ENCODE measurements at regions not wholly inside any gene's neighbourhood (a gene's known extent, or its start where the extent isn't known, plus 50 kb on each side); places are given as distances from the start of the nearest gene placed in this dataset.

DNA sequence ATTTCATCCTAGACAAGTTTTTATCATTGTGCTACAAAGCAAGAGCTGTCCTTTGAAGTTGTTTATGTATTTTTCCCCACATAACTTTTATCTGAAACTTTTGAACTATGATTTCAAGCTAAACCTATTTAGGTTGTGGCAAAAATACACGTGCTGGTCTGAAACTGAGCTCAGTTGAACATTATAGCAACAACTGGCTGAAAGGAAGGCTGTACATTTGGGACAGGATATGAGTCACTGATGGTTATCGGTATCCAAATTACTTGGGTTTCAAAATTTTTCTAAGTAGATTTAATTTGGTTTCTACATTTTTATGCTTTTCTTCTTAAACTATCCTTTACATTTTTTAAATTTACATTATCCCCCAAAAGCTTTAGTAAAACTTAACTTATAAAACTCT is 627.3 kb upstream of the NUDT12 start:
- DNase-seq (ENCODE audit: low read depth): no peak
- H3K4me3 ChIP-seq (ENCODE audit: low read depth, low read length): no peak overlapping the region
- no peaks in the 10 kb centered on the region for H3K27me3 ChIP-seq (ENCODE audit: control insufficient read depth, insufficient read depth, low read length)
- TF ChIP-seq, protein P1, sequence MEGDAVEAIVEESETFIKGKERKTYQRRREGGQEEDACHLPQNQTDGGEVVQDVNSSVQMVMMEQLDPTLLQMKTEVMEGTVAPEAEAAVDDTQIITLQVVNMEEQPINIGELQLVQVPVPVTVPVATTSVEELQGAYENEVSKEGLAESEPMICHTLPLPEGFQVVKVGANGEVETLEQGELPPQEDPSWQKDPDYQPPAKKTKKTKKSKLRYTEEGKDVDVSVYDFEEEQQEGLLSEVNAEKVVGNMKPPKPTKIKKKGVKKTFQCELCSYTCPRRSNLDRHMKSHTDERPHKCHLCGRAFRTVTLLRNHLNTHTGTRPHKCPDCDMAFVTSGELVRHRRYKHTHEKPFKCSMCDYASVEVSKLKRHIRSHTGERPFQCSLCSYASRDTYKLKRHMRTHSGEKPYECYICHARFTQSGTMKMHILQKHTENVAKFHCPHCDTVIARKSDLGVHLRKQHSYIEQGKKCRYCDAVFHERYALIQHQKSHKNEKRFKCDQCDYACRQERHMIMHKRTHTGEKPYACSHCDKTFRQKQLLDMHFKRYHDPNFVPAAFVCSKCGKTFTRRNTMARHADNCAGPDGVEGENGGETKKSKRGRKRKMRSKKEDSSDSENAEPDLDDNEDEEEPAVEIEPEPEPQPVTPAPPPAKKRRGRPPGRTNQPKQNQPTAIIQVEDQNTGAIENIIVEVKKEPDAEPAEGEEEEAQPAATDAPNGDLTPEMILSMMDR (IDR thresholded peaks at IDR 0.05; ENCODE audit: insufficient read depth, low read length, poor library complexity, severe bottlenecking): no peak
- no peaks in the 10 kb centered on the region for H3K36me3 ChIP-seq (ENCODE audit: control insufficient read depth, insufficient read depth, low read length)

DNA sequence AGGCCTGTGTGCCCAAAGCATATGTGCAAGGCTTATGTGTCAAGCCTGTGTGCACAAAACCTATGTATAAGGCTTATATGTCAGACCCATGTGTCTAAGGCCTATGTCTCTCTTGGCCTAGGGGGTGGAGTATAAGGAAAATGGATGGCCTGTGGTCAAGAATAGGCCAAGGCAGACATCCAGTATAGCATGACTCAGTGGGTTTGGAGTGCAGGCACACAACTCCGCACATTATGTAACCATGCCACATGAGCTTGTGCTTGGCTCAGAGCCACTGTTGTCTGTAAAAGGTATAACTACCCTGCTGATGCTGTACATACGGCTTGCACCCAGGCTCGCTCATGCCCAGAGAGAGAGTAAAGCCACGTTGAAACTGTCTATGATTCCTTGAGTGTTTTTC is 626.4 kb upstream of the NUDT12 start:
- Histone ChIP-seq H3K36me3 (ENCODE audit: control insufficient read depth, insufficient read depth, low read length) (no peaks in the 10 kb centered on the region), H3K27me3 (ENCODE audit: control insufficient read depth, insufficient read depth, low read length) (no peaks in the 10 kb centered on the region), H3K4me3 (ENCODE audit: low read depth, low read length) (no peak overlapping the region)
- DNase-seq (ENCODE audit: low read depth): no peak
- TF ChIP-seq, protein P1 (IDR thresholded peaks at IDR 0.05; ENCODE audit: insufficient read depth, low read length, poor library complexity, severe bottlenecking): no peak

DNA sequence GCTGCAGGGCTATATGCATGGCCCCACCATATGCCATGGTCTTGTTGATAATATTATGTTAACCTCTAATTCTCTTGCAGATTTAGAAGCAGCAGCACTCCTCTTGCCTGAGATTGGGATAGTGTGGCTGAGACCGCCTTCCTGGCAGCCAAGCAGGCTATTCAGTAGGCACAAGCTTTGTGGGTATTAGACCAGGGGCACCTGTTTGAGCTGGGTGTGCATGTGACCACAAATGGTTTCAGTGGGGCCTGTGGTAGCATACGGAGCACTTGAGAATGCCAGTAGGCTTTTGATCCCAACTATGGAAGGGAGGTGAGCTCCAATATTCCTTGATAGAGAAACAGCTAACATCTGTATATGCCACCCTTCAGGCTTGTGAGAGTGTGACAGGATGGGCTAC is 625.1 kb upstream of the NUDT12 start:
- DNase-seq (ENCODE audit: low read depth): no peak
- H3K4me3 ChIP-seq (ENCODE audit: low read depth, low read length): no peak overlapping the region
- H3K27me3 ChIP-seq (ENCODE audit: control insufficient read depth, insufficient read depth, low read length): no peaks in the 10 kb centered on the region
- TF ChIP-seq, protein P1 (IDR thresholded peaks at IDR 0.05; ENCODE audit: insufficient read depth, low read length, poor library complexity, severe bottlenecking): no peak
- no peaks in the 10 kb centered on the region for H3K36me3 ChIP-seq (ENCODE audit: control insufficient read depth, insufficient read depth, low read length)

DNA sequence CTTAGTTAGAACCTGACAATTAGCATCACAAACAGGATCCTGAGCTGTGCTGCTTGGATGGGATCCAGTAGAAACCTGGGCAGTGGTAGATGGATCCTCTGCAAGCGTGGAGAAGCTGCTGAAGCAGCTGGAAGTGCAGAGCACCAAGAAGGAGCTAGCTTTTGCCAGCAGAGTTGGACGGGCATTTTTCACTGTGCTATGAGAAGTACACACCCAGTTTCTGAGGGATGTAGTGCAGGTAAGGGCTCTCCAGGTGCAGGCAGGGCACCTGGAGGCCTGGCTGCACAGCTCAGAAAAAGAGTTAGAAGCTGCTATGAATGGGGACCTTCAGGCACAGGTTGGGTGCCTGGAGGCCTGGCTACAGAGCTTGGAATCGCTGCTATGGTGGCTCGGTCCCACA is 623.9 kb upstream of the NUDT12 start:
- no peak for DNase-seq (ENCODE audit: low read depth)
- Histone ChIP-seq H3K27me3 (ENCODE audit: control insufficient read depth, insufficient read depth, low read length) (no peaks in the 10 kb centered on the region), H3K4me3 (ENCODE audit: low read depth, low read length) (no peak overlapping the region), H3K36me3 (ENCODE audit: control insufficient read depth, insufficient read depth, low read length) (no peaks in the 10 kb centered on the region)
- TF ChIP-seq, protein P1 (IDR thresholded peaks at IDR 0.05; ENCODE audit: insufficient read depth, low read length, poor library complexity, severe bottlenecking): no peak

DNA sequence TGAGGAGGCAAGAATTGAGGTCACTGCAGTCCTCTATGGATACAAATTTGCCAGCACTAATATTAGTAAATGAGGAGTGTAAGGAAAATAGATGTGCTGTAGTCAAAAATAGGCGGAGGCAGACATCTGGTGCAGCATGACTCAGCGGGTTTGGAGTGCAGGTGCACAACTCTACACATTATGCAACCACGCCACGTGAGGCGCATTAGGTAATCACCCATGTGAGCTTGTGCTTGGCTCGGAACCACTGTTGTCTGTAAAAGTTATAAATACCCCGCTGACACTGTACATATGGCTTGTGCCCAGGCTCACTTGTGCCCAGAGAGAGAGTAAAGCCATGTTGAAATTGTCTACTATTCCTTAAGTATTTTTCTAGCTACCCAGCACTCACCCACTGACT is 623.5 kb upstream of the NUDT12 start:
- TF ChIP-seq, protein P1 (IDR thresholded peaks at IDR 0.05; ENCODE audit: insufficient read depth, low read length, poor library complexity, severe bottlenecking): no peak
- DNase-seq (ENCODE audit: low read depth): no peak
- no peak overlapping the region for H3K4me3 ChIP-seq (ENCODE audit: low read depth, low read length)
- no peaks in the 10 kb centered on the region for H3K27me3 ChIP-seq (ENCODE audit: control insufficient read depth, insufficient read depth, low read length)
- no peaks in the 10 kb centered on the region for H3K36me3 ChIP-seq (ENCODE audit: control insufficient read depth, insufficient read depth, low read length)

DNA sequence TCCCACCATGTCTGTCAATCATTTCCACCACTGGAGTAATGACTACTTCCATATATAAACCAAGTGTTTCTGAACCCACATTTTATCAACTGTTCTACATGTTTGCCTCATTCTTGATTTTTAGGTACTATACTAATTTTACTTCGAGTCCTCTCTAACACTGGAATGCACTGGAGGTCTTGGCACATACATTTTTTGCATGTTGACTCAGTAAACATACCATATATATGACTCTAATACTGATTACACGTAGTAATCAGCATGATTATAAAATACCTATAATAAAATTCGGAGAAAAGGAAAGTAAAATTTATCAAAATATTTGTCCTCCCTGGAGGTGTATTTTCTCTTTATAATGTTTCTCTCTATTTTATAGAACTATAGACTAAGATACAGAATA is 621.7 kb upstream of the NUDT12 start:
- no peak for DNase-seq (ENCODE audit: low read depth)
- no peak overlapping the region for H3K4me3 ChIP-seq (ENCODE audit: low read depth, low read length)
- no peaks in the 10 kb centered on the region for H3K36me3 ChIP-seq (ENCODE audit: control insufficient read depth, insufficient read depth, low read length)
- TF ChIP-seq, protein P1 (IDR thresholded peaks at IDR 0.05; ENCODE audit: insufficient read depth, low read length, poor library complexity, severe bottlenecking): no peak
- no peaks in the 10 kb centered on the region for H3K27me3 ChIP-seq (ENCODE audit: control insufficient read depth, insufficient read depth, low read length)
